ENCODE measurements at regions not wholly inside any gene's neighbourhood (a gene's known extent, or its start where the extent isn't known, plus 50 kb on each side); places are given as distances from the start of the nearest gene placed in this dataset.
A peak's percentile ranks its signal among the peaks of the same experiment; 100 is the strongest.

- DNase-seq: no peak
Measured at GRCh38 chr5:87069311-87069710, 198.4 kb upstream of the RASA1 start.

- DNase-seq: peak; percentile 77
Measured at GRCh38 chr5:87069974-87070608, 197.6 kb upstream of the RASA1 start.

GRCh38 chr5:87074072-87074471 lies 193.6 kb upstream of the RASA1 start:
- DNase-seq: no peak

- DNase-seq: peak; percentile 12
Measured at GRCh38 chr5:87074934-87075541, 192.6 kb upstream of the RASA1 start.

GRCh38 chr5:87076411-87076810 lies 191.3 kb upstream of the RASA1 start:
- DNase-seq: no peak

- DNase-seq: no peak
Measured at GRCh38 chr5:87076931-87077330, 190.8 kb upstream of the RASA1 start.

GRCh38 chr5:87079219-87079618 lies 188.5 kb upstream of the RASA1 start:
- no peak for DNase-seq

GRCh38 chr5:87081016-87081415 lies 186.7 kb upstream of the RASA1 start:
- DNase-seq: peak; percentile 11

GRCh38 chr5:87081511-87082372 lies 185.9 kb upstream of the RASA1 start:
- DNase-seq: peak; percentile 34

- no peak for DNase-seq
Measured at GRCh38 chr5:87094347-87094746, 173.3 kb upstream of the RASA1 start.

- DNase-seq: no peak
Measured at GRCh38 chr5:87094833-87095232, 172.8 kb upstream of the RASA1 start.

- DNase-seq: no peak
Measured at GRCh38 chr5:87095787-87096186, 171.9 kb upstream of the RASA1 start.

GRCh38 chr5:87097664-87098063 lies 170.0 kb upstream of the RASA1 start:
- no peak for DNase-seq

GRCh38 chr5:87099291-87099839 lies 168.3 kb upstream of the RASA1 start:
- DNase-seq: no peak

GRCh38 chr5:87099968-87100367 lies 167.7 kb upstream of the RASA1 start:
- DNase-seq: no peak

GRCh38 chr5:87101321-87101720 lies 166.4 kb upstream of the RASA1 start:
- peak; percentile 4 for DNase-seq

- DNase-seq: no peak
Measured at GRCh38 chr5:87102841-87103240, 164.8 kb upstream of the RASA1 start.

- DNase-seq: no peak
Measured at GRCh38 chr5:87103616-87104287, 163.9 kb upstream of the RASA1 start.

- DNase-seq: no peak
Measured at GRCh38 chr5:87105577-87105976, 162.1 kb upstream of the RASA1 start.

GRCh38 chr5:87109746-87110145 lies 157.9 kb upstream of the RASA1 start:
- DNase-seq: no peak

GRCh38 chr5:87110721-87111120 lies 157.0 kb upstream of the RASA1 start:
- no peak for DNase-seq

- DNase-seq: no peak
Measured at GRCh38 chr5:87113861-87114260, 153.8 kb upstream of the RASA1 start.

GRCh38 chr5:87114631-87115030 lies 153.1 kb upstream of the RASA1 start:
- no peak for DNase-seq

All from dermis blood vessel endothelial cell (primary cell).